HG02870 (cell line): ENCODE measurements at regions not wholly inside any gene's neighbourhood (a gene's known extent, or its start where the extent isn't known, plus 50 kb on each side); places are given as distances from the start of the nearest gene placed in this dataset.

Experiments used
- ATAC-seq: cut with Tn5 transposase; IDR thresholded peaks from one replicate; pipeline ENCODE4 v1.9.1; 2021; ENCODE audit warnings: mild to moderate bottlenecking, moderate library complexity; ENCODE audit not compliant: unreplicated experiment

GRCh38 chrX:7789200-7789599 lies 53.8 kb upstream of the VCX start:
- no peak for ATAC-seq

- ATAC-seq, result no peak
These were observed 54.6 kb upstream of the VCX start for GRCh38 chrX:7788334-7788733.

GRCh38 chrX:7787714-7788113 lies 55.3 kb upstream of the VCX start:
- no peak for ATAC-seq

- ATAC-seq, result no peak
These were observed 58.4 kb upstream of the VCX start for GRCh38 chrX:7784580-7784979.

- ATAC-seq, result no peak
These were observed 63.3 kb upstream of the VCX start for GRCh38 chrX:7779644-7780043.

- no peak for ATAC-seq
These were observed 67.0 kb upstream of the VCX start for GRCh38 chrX:7775987-7776386.

GRCh38 chrX:7771788-7772438 lies 71.1 kb upstream of the VCX start:
- no peak for ATAC-seq

GRCh38 chrX:7759830-7760229 lies 83.1 kb upstream of the VCX start:
- no peak for ATAC-seq

- no peak for ATAC-seq
These were observed 96.1 kb upstream of the VCX start for GRCh38 chrX:7746856-7747255.

GRCh38 chrX:7730071-7730470 lies 112.9 kb upstream of the VCX start:
- no peak for ATAC-seq

- no peak for ATAC-seq
These were observed 122.5 kb upstream of the VCX start for GRCh38 chrX:7720519-7720918.

GRCh38 chrX:7714351-7714750 lies 128.6 kb upstream of the VCX start:
- ATAC-seq, result no peak

GRCh38 chrX:7711167-7711566 lies 131.8 kb upstream of the VCX start:
- ATAC-seq, result no peak

- ATAC-seq, result no peak
These were observed 133.1 kb upstream of the VCX start for GRCh38 chrX:7709845-7710244.

- ATAC-seq, result no peak
These were observed 136.9 kb upstream of the VCX start for GRCh38 chrX:7706032-7706431.

GRCh38 chrX:7704205-7704604 lies 138.8 kb upstream of the VCX start:
- no peak for ATAC-seq

GRCh38 chrX:7698248-7698647 lies 144.7 kb upstream of the VCX start:
- no peak for ATAC-seq

- ATAC-seq, result no peak
These were observed 152.1 kb upstream of the VCX start for GRCh38 chrX:7690842-7691241.

GRCh38 chrX:7689791-7690412 lies 153.1 kb upstream of the VCX start:
- no peak for ATAC-seq

GRCh38 chrX:7680181-7680580 lies 162.8 kb upstream of the VCX start:
- no peak for ATAC-seq

GRCh38 chrX:7654316-7654715 lies 188.7 kb upstream of the VCX start:
- ATAC-seq, result no peak

- no peak for ATAC-seq
These were observed 195.1 kb upstream of the VCX start for GRCh38 chrX:7647831-7648230.

- ATAC-seq, result no peak
These were observed 201.8 kb upstream of the VCX start for GRCh38 chrX:7641141-7641540.
